GM23338 (cell line): ENCODE measurements at regions not wholly inside any gene's neighbourhood (a gene's known extent, or its start where the extent isn't known, plus 50 kb on each side); places are given as distances from the start of the nearest gene placed in this dataset.

Source experiments
- ATAC-seq: fragments of 200-7000 bp; cut with Tn5 transposase; 3 replicates; pipeline ENCODE4 v1.9.1; 2020
- DNase-seq: peaks from one replicate; pipeline ENCODE4 v3.0.0-alpha.2; 2015; ENCODE audit warnings: low spot score
- H2AFZ ChIP-seq: fragments of 200-600 bp; sonication (generic); 2 replicates; pipeline ENCODE4 v1.8.0; 2016; ENCODE audit warnings: antibody characterized with exemption, mild to moderate bottlenecking, moderate library complexity
- H3F3A ChIP-seq: fragments of 200-600 bp; sonication (generic); replicated peaks from 2 replicates; pipeline ENCODE4 v1.8.0; 2017; ENCODE audit warnings: antibody characterized with exemption, mixed run types, low read depth
- H3K27ac ChIP-seq: fragments of 200-600 bp; sonication (generic); 2 replicates; pipeline ENCODE4 v1.6.1; 2016; ENCODE audit warnings: low read depth
- H3K27me3 ChIP-seq: fragments of 200-600 bp; sonication (generic); 2 replicates; pipeline ENCODE4 v1.8.0; 2016; ENCODE audit warnings: mild to moderate bottlenecking, mixed run types, moderate library complexity; ENCODE audit not compliant: insufficient read depth
- H3K36me3 ChIP-seq: fragments of 200-600 bp; sonication (generic); 2 replicates; pipeline ENCODE4 v1.8.0; 2016; ENCODE audit warnings: mild to moderate bottlenecking; ENCODE audit not compliant: insufficient read depth
- H3K4me1 ChIP-seq: fragments of 200-600 bp; sonication (generic); 2 replicates; pipeline ENCODE4 v1.8.0; 2016; ENCODE audit warnings: mild to moderate bottlenecking, moderate library complexity; ENCODE audit not compliant: insufficient read depth
- H3K4me2 ChIP-seq: fragments of 200-600 bp; sonication (generic); 2 replicates; pipeline ENCODE4 v1.7.1; 2017; ENCODE audit warnings: mixed run types
- H3K4me3 ChIP-seq: fragments of 200-600 bp; sonication (generic); 2 replicates; pipeline ENCODE4 v1.6.1; 2016; ENCODE audit warnings: mixed run types
- H3K79me2 ChIP-seq: fragments of 200-600 bp; sonication (generic); replicated peaks from 2 replicates; pipeline ENCODE4 v1.8.0; 2017; ENCODE audit warnings: mild to moderate bottlenecking; ENCODE audit not compliant: insufficient read depth
- H3K9me2 ChIP-seq: fragments of 200-600 bp; sonication (generic); 2 replicates; pipeline ENCODE4 v1.8.0; 2017; ENCODE audit not compliant: insufficient read depth
- H4K20me1 ChIP-seq: fragments of 200-600 bp; sonication (generic); replicated peaks from 2 replicates; pipeline ENCODE4 v1.8.0; 2017; ENCODE audit warnings: mild to moderate bottlenecking; ENCODE audit not compliant: insufficient read depth
- H3K27ac Mint-ChIP-seq: 2 replicates; pipeline ENCODE4 v1.8.0; 2020; ENCODE audit warnings: inconsistent platforms, mild to moderate bottlenecking, moderate library complexity, mixed read lengths
- H3K27me3 Mint-ChIP-seq: 3 replicates; pipeline ENCODE4 v1.8.0; 2022; ENCODE audit warnings: low read depth, mild to moderate bottlenecking, moderate library complexity, mixed read lengths, inconsistent platforms; ENCODE audit not compliant: insufficient read depth, poor library complexity
- H3K36me3 Mint-ChIP-seq: 3 replicates; pipeline ENCODE4 v1.8.0; 2021; ENCODE audit warnings: low read depth, mild to moderate bottlenecking, inconsistent platforms, moderate library complexity, mixed read lengths
- H3K4me1 Mint-ChIP-seq: 3 replicates; pipeline ENCODE4 v1.8.0; 2020; ENCODE audit warnings: mild to moderate bottlenecking, inconsistent platforms, mixed read lengths
- H3K4me3 Mint-ChIP-seq: 3 replicates; pipeline ENCODE4 v1.8.0; 2021; ENCODE audit warnings: moderate library complexity, mild to moderate bottlenecking, inconsistent platforms, mixed read lengths
- H3K9me3 Mint-ChIP-seq: 3 replicates; pipeline ENCODE4 v1.8.0; 2020; ENCODE audit warnings: moderate library complexity, mild to moderate bottlenecking, inconsistent platforms, mixed read lengths
- CREB1 ChIP-seq: fragments of 250-450 bp; sonication (Bioruptor Pico); IDR thresholded peaks from 2 replicates; pipeline ENCODE4 v1.5.0; 2020; ENCODE audit warnings: low read depth, mild to moderate bottlenecking, moderate library complexity
- CTCF ChIP-seq, 2 experiments: fragments of 200-600 bp in 1 of 2; sonication (generic) in 1 of 2; conservative IDR thresholded peaks; 2 replicates each; pipeline versions ENCODE4 v1.5.1 to v1.6.1; 2016 to 2017; ENCODE audit warnings: antibody characterized with exemption in 2 of 2, low read depth in 2 of 2, mild to moderate bottlenecking in 2 of 2, moderate library complexity in 1 of 2
- ETS1 ChIP-seq: IDR thresholded peaks from 2 replicates; pipeline ENCODE4 v1.6.1; 2016; ENCODE audit warnings: antibody characterized with exemption
- EZH2phosphoT487 ChIP-seq: fragments of 200-600 bp; sonication (generic); IDR thresholded peaks from one replicate; pipeline ENCODE4 v1.8.1; 2018; ENCODE audit warnings: antibody characterized with exemption; ENCODE audit not compliant: unreplicated experiment
- JUNB ChIP-seq: IDR thresholded peaks from one replicate; pipeline ENCODE4 v1.6.1; 2016; ENCODE audit warnings: antibody characterized with exemption; ENCODE audit not compliant: unreplicated experiment
- NANOG ChIP-seq: IDR thresholded peaks from 2 replicates; pipeline ENCODE4 v1.6.1; 2016; ENCODE audit warnings: antibody characterized with exemption, borderline replicate concordance
- POLR2AphosphoS5 ChIP-seq: IDR thresholded peaks from 2 replicates; pipeline ENCODE4 v1.6.1; 2016; ENCODE audit warnings: antibody characterized with exemption, low read depth
- REST ChIP-seq: IDR thresholded peaks from one replicate; pipeline ENCODE4 v1.6.1; 2018; ENCODE audit warnings: antibody characterized with exemption; ENCODE audit not compliant: unreplicated experiment
- STAT1 ChIP-seq: IDR thresholded peaks from one replicate; pipeline ENCODE4 v1.6.1; 2016; ENCODE audit warnings: antibody characterized with exemption; ENCODE audit not compliant: unreplicated experiment
- ZNF114 ChIP-seq: fragments of 250-450 bp; sonication (Bioruptor Pico); IDR thresholded peaks from 2 replicates; pipeline ENCODE4 v1.5.0; 2020; ENCODE audit warnings: mild to moderate bottlenecking, moderate library complexity
- ZNF331 ChIP-seq: fragments of 250-450 bp; sonication (Bioruptor Pico); IDR thresholded peaks from 2 replicates; pipeline ENCODE4 v1.5.0; 2020; ENCODE audit warnings: low read depth, mild to moderate bottlenecking, moderate library complexity
- ZNF462 ChIP-seq: fragments of 250-450 bp; sonication (Bioruptor Pico); IDR thresholded peaks from 2 replicates; pipeline ENCODE4 v1.5.0; 2020; ENCODE audit warnings: mild to moderate bottlenecking, moderate library complexity

- H3K4me1 Mint-ChIP-seq, result peaks cover 3% of the 10 kb centered on the region; the same call in 2 of the 3 replicates
Observed at GRCh38 chr13:71261256-71261655, 605.7 kb downstream of the DACH1 start.

More at GRCh38 chr13:71261256-71261655, 605.7 kb downstream of the DACH1 start:
- Histone ChIP-seq H3K4me1 (no peaks in the 10 kb centered on the region), H3F3A (no peaks in the 10 kb centered on the region), H3K27me3 (no peaks in the 10 kb centered on the region), H3K27ac (no peak overlapping the region), H3K4me3 (no peak overlapping the region), H4K20me1 (no peaks in the 10 kb centered on the region), H3K79me2 (no peaks in the 10 kb centered on the region), H3K4me2 (no peak overlapping the region), H3K9me2 (no peaks in the 10 kb centered on the region; the same call in 1 of the 2 replicates), H2AFZ (0 out of 2 replicates have a peak overlapping the region, but pooled peaks have one; percentile 15), H3K36me3 (no peaks in the 10 kb centered on the region)
- no peak for TF ChIP-seq STAT1
- TF ChIP-seq ZNF114 (CRISPR knock-in tag), result no peak
- no peak for TF ChIP-seq POLR2AphosphoS5
- no peak for TF ChIP-seq REST
- TF ChIP-seq JUNB, result no peak
- no peak for TF ChIP-seq NANOG
- no peak for TF ChIP-seq CREB1 (CRISPR knock-in tag)
- no peak for TF ChIP-seq ZNF462
- TF ChIP-seq CTCF (conservative IDR thresholded peaks at IDR 0.05; ENCODE audit: low read depth in 2 of 2), result no peak
- no peak for TF ChIP-seq EZH2phosphoT487
- no peak for TF ChIP-seq ETS1
- no peak for TF ChIP-seq ZNF331 (CRISPR knock-in tag)
- Mint-ChIP-seq H3K27ac (no peak overlapping the region), H3K36me3 (no peaks in the 10 kb centered on the region), H3K9me3 (no peaks in the 10 kb centered on the region), H3K4me3 (no peak overlapping the region), H3K27me3 (no peaks in the 10 kb centered on the region)
- ATAC-seq (no peak), DNase-seq (no peak)
